Activated CD4-positive, alpha-beta memory T cell treated with anti-CD3 and anti-CD28 coated beads for 36 hours (primary cell): ENCODE measurements at regions not wholly inside any gene's neighbourhood (a gene's known extent, or its start where the extent isn't known, plus 50 kb on each side); places are given as distances from the start of the nearest gene placed in this dataset.
"Not testable (repeated sequence)": the region's sequence is repeated elsewhere in the genome, so short reads cannot be mapped to it uniquely, and the experiment has no call there.

Experiments
- CTCF ChIA-PET: fragments of 350-600 bp; sonication (Branson Sonifier 250); formaldehyde crosslinking; loops from one replicate; lab custom pipeline; 2021; ENCODE audit warnings: antibody characterized with exemption, inconsistent platforms; lab: Charles Lee
- POLR2A ChIA-PET: fragments of 350-600 bp; sonication (Branson Sonifier 250); formaldehyde crosslinking; loops from one replicate; lab custom pipeline; 2021; ENCODE audit warnings: antibody characterized with exemption; lab: Charles Lee
- DNase-seq: peaks from one replicate; pipeline ENCODE4 v3.0.0-alpha.2; 2020
- H3K27ac Mint-ChIP-seq: one replicate; pipeline ENCODE4 v1.8.0; 2021; ENCODE audit warnings: mixed read lengths
- H3K27me3 Mint-ChIP-seq: one replicate; pipeline ENCODE4 v1.8.0; 2021; ENCODE audit warnings: mixed read lengths
- H3K36me3 Mint-ChIP-seq: one replicate; pipeline ENCODE4 v1.8.0; 2021; ENCODE audit warnings: mixed read lengths
- H3K4me1 Mint-ChIP-seq: one replicate; pipeline ENCODE4 v1.8.0; 2021; ENCODE audit warnings: low read depth, mixed read lengths
- H3K4me3 Mint-ChIP-seq: one replicate; pipeline ENCODE4 v1.8.0; 2021; ENCODE audit warnings: mild to moderate bottlenecking, mixed read lengths
- H3K9me3 Mint-ChIP-seq: one replicate; pipeline ENCODE4 v1.8.0; 2021; ENCODE audit warnings: mixed read lengths
- intact Hi-C: fragments of 100-400 bp; cut with micrococcal nuclease; formaldehyde crosslinking; loops from one replicate; pipeline ENCODE4 v1.15.1; 2023

GRCh38 chr22:27097933-27098332 lies 440.5 kb downstream of the MIAT start:
- Mint-ChIP-seq H3K27ac (no peak overlapping the region), H3K4me3 (no peak overlapping the region), H3K4me1 (no peaks in the 10 kb centered on the region), H3K36me3 (no peaks in the 10 kb centered on the region), H3K27me3 (peaks cover 20% of the 10 kb centered on the region), H3K9me3 (no peaks in the 10 kb centered on the region)
- intact Hi-C loops, result no loop called here
- ChIA-PET CTCF (no interaction called here), POLR2A (no interaction called here)
- no peak for DNase-seq

GRCh38 chr22:27099946-27100722 lies 442.7 kb downstream of the MIAT start:
- POLR2A ChIA-PET, result no interaction called here
- DNase-seq, result no peak
- H3K4me1 Mint-ChIP-seq, result no peaks in the 10 kb centered on the region
- intact Hi-C loops, result no loop called here
- peaks cover 20% of the 10 kb centered on the region for H3K27me3 Mint-ChIP-seq
- H3K9me3 Mint-ChIP-seq, result no peaks in the 10 kb centered on the region
- CTCF ChIA-PET, result no interaction called here
- no peak overlapping the region for H3K27ac Mint-ChIP-seq
- H3K4me3 Mint-ChIP-seq, result no peak overlapping the region
- H3K36me3 Mint-ChIP-seq, result no peaks in the 10 kb centered on the region

GRCh38 chr22:27100789-27101188 lies 443.4 kb downstream of the MIAT start:
- POLR2A ChIA-PET, result no interaction called here
- Mint-ChIP-seq H3K36me3 (no peaks in the 10 kb centered on the region), H3K4me3 (no peak overlapping the region)

GRCh38 chr22:27101288-27101687 lies 443.9 kb downstream of the MIAT start:
- H3K36me3 Mint-ChIP-seq, result no peaks in the 10 kb centered on the region
- ChIA-PET POLR2A (no interaction called here), CTCF (interaction anchor here (0.6 kb wide), 1 partner anchor 201 kb away, joined by 3 read pairs; no protein-coding TSS in a partner anchor)
- no peak overlapping the region for H3K27ac Mint-ChIP-seq
- H3K4me1 Mint-ChIP-seq, result no peaks in the 10 kb centered on the region
- H3K4me3 Mint-ChIP-seq, result no peak overlapping the region
- no peaks in the 10 kb centered on the region for H3K9me3 Mint-ChIP-seq
- intact Hi-C loops, result no loop called here
- no peak for DNase-seq
- H3K27me3 Mint-ChIP-seq, result peaks cover 20% of the 10 kb centered on the region

More at GRCh38 chr22:27100789-27101188, 443.4 kb downstream of the MIAT start:
- intact Hi-C loops, result no loop called here
- DNase-seq, result no peak
- Mint-ChIP-seq H3K9me3 (no peaks in the 10 kb centered on the region), H3K27me3 (peaks cover 20% of the 10 kb centered on the region), H3K4me1 (no peaks in the 10 kb centered on the region), H3K27ac (no peak overlapping the region)
- CTCF ChIA-PET, result interaction anchor here (0.6 kb wide), 1 partner anchor 201 kb away, joined by 3 read pairs; no protein-coding TSS in a partner anchor

GRCh38 chr22:27104449-27104848 lies 447.1 kb downstream of the MIAT start:
- Mint-ChIP-seq H3K27ac (no peak overlapping the region), H3K4me3 (no peak overlapping the region), H3K9me3 (peaks cover 6% of the 10 kb centered on the region), H3K36me3 (no peaks in the 10 kb centered on the region), H3K4me1 (no peaks in the 10 kb centered on the region), H3K27me3 (peaks cover 16% of the 10 kb centered on the region)
- intact Hi-C loops, result no loop called here
- ChIA-PET CTCF (no interaction called here), POLR2A (no interaction called here)
- no peak for DNase-seq

- H3K4me3 Mint-ChIP-seq, result no peak overlapping the region
- no peak for DNase-seq
These were observed 448.0 kb downstream of the MIAT start for GRCh38 chr22:27105142-27106025.

GRCh38 chr22:27106985-27107384 lies 449.6 kb downstream of the MIAT start:
- no peak for DNase-seq
- ChIA-PET POLR2A (no interaction called here), CTCF (no interaction called here)
- peaks cover 14% of the 10 kb centered on the region for H3K9me3 Mint-ChIP-seq
- no peaks in the 10 kb centered on the region for H3K36me3 Mint-ChIP-seq
- H3K27ac Mint-ChIP-seq, result no peak overlapping the region
- peaks cover 2% of the 10 kb centered on the region for H3K27me3 Mint-ChIP-seq
- no peak overlapping the region for H3K4me3 Mint-ChIP-seq
- intact Hi-C loops, result no loop called here
- H3K4me1 Mint-ChIP-seq, result no peaks in the 10 kb centered on the region

More at GRCh38 chr22:27105142-27106025, 448.0 kb downstream of the MIAT start:
- intact Hi-C loops, result no loop called here
- Mint-ChIP-seq H3K9me3 (peaks cover 14% of the 10 kb centered on the region), H3K27ac (no peak overlapping the region), H3K4me1 (no peaks in the 10 kb centered on the region), H3K36me3 (no peaks in the 10 kb centered on the region), H3K27me3 (peaks cover 10% of the 10 kb centered on the region)
- POLR2A ChIA-PET, result no interaction called here
- CTCF ChIA-PET, result no interaction called here

GRCh38 chr22:27107386-27107785 lies 450.0 kb downstream of the MIAT start:
- POLR2A ChIA-PET, result no interaction called here
- Mint-ChIP-seq H3K27ac (no peak overlapping the region), H3K9me3 (peaks cover 14% of the 10 kb centered on the region), H3K4me3 (no peak overlapping the region), H3K27me3 (peaks cover 3% of the 10 kb centered on the region), H3K4me1 (no peaks in the 10 kb centered on the region), H3K36me3 (no peaks in the 10 kb centered on the region)
- DNase-seq, result no peak
- CTCF ChIA-PET, result no interaction called here
- intact Hi-C loops, result no loop called here

- Mint-ChIP-seq H3K9me3 (peaks cover 14% of the 10 kb centered on the region), H3K4me3 (no peak overlapping the region), H3K27ac (no peak overlapping the region), H3K4me1 (no peaks in the 10 kb centered on the region), H3K27me3 (peaks cover 3% of the 10 kb centered on the region), H3K36me3 (no peaks in the 10 kb centered on the region)
- DNase-seq, result no peak
- CTCF ChIA-PET, result no interaction called here
- intact Hi-C loops, result no loop called here
- POLR2A ChIA-PET, result no interaction called here
These were observed 450.4 kb downstream of the MIAT start for GRCh38 chr22:27107824-27108223.

- H3K27ac Mint-ChIP-seq, result no peak overlapping the region
- H3K4me3 Mint-ChIP-seq, result no peak overlapping the region
- DNase-seq, result no peak
- intact Hi-C loops, result no loop called here
- CTCF ChIA-PET, result no interaction called here
- H3K36me3 Mint-ChIP-seq, result no peaks in the 10 kb centered on the region
- peaks cover 14% of the 10 kb centered on the region for H3K9me3 Mint-ChIP-seq
- peaks cover 5% of the 10 kb centered on the region for H3K27me3 Mint-ChIP-seq
- no peaks in the 10 kb centered on the region for H3K4me1 Mint-ChIP-seq
- POLR2A ChIA-PET, result no interaction called here
These were observed 451.2 kb downstream of the MIAT start for GRCh38 chr22:27108425-27109114.

GRCh38 chr22:27109406-27109805 lies 452.0 kb downstream of the MIAT start:
- H3K27ac Mint-ChIP-seq, H3K27me3 Mint-ChIP-seq, intact Hi-C loops, H3K4me3 Mint-ChIP-seq, H3K4me1 Mint-ChIP-seq, CTCF ChIA-PET, POLR2A ChIA-PET, H3K36me3 Mint-ChIP-seq, DNase-seq: not testable (repeated sequence)
- H3K9me3 Mint-ChIP-seq, result peaks cover 14% of the 10 kb centered on the region
